SK-N-SH treated with all-trans-retinoic acid at 6 μM for 48 hours (cell line): ENCODE measurements at regions not wholly inside any gene's neighbourhood (a gene's known extent, or its start where the extent isn't known, plus 50 kb on each side); places are given as distances from the start of the nearest gene placed in this dataset.
"Not testable (repeated sequence)": the region's sequence is repeated elsewhere in the genome, so short reads cannot be mapped to it uniquely, and the experiment has no call there.

ENCODE experiments used
- ATAC-seq: fragments of 200-7000 bp; cut with Tn5 transposase; 3 replicates; pipeline ENCODE4 v1.9.1; 2020; ENCODE audit warnings: mild to moderate bottlenecking, moderate library complexity
- ARNTL ChIP-seq: fragments of 450-650 bp; formaldehyde crosslinking; IDR thresholded peaks from 2 replicates; pipeline ENCODE4 v1.5.0; 2020; ENCODE audit warnings: low read depth, mild to moderate bottlenecking, moderate library complexity, borderline replicate concordance
- BACH2 ChIP-seq: fragments of 250-450 bp; sonication (Bioruptor Pico); IDR thresholded peaks from 2 replicates; pipeline ENCODE4 v1.9.0; 2021; ENCODE audit warnings: mild to moderate bottlenecking, borderline replicate concordance
- CSDC2 ChIP-seq: fragments of 250-450 bp; sonication (Bioruptor Pico); IDR thresholded peaks from 2 replicates; pipeline ENCODE4 v1.5.0; 2020; ENCODE audit warnings: mild to moderate bottlenecking, moderate library complexity
- CSRNP3 ChIP-seq: fragments of 250-450 bp; sonication (Bioruptor Pico); IDR thresholded peaks from 2 replicates; pipeline ENCODE4 v1.5.1; 2021; ENCODE audit warnings: mild to moderate bottlenecking, moderate library complexity
- ESRRG ChIP-seq: fragments of 250-450 bp; sonication (Bioruptor Pico); IDR thresholded peaks from 2 replicates; pipeline ENCODE4 v1.6.1; 2021; ENCODE audit warnings: mild to moderate bottlenecking
- GLIS3 ChIP-seq: fragments of 250-450 bp; sonication (Bioruptor Pico); IDR thresholded peaks from 2 replicates; pipeline ENCODE4 v1.5.0; 2020; ENCODE audit warnings: mild to moderate bottlenecking, moderate library complexity
- ISL1 ChIP-seq: fragments of 250-450 bp; sonication (Bioruptor Pico); IDR thresholded peaks from 2 replicates; pipeline ENCODE4 v2.1.2; 2022; ENCODE audit warnings: mild to moderate bottlenecking, moderate library complexity
- OSR1 ChIP-seq: fragments of 250-450 bp; sonication (Bioruptor Pico); IDR thresholded peaks from 2 replicates; pipeline ENCODE4 v1.8.0; 2022; ENCODE audit warnings: moderate library complexity, mild to moderate bottlenecking, inconsistent platforms
- RARB ChIP-seq: fragments of 250-450 bp; sonication (Bioruptor Pico); IDR thresholded peaks from 2 replicates; pipeline ENCODE4 v1.8.0; 2021; ENCODE audit warnings: mild to moderate bottlenecking, moderate library complexity
- SNAI2 ChIP-seq: fragments of 250-450 bp; sonication (Bioruptor Pico); IDR thresholded peaks from 2 replicates; pipeline ENCODE4 v1.5.0; 2020; ENCODE audit warnings: mild to moderate bottlenecking, moderate library complexity
- TCF4 ChIP-seq: fragments of 250-450 bp; sonication (Bioruptor Pico); IDR thresholded peaks from 2 replicates; pipeline ENCODE4 v1.8.0; 2021; ENCODE audit warnings: mild to moderate bottlenecking, moderate library complexity, borderline replicate concordance
- TOX ChIP-seq: fragments of 250-450 bp; sonication (Bioruptor Pico); IDR thresholded peaks from 2 replicates; pipeline ENCODE4 v1.8.0; 2021; ENCODE audit warnings: mild to moderate bottlenecking, moderate library complexity, borderline replicate concordance
- TSHZ2 ChIP-seq: fragments of 250-450 bp; sonication (Bioruptor Pico); IDR thresholded peaks from 2 replicates; pipeline ENCODE4 v1.5.0; 2020; ENCODE audit warnings: mild to moderate bottlenecking, moderate library complexity
- ZC3H10 ChIP-seq: fragments of 250-450 bp; sonication (Bioruptor Pico); IDR thresholded peaks from 2 replicates; pipeline ENCODE4 v1.5.1; 2021; ENCODE audit warnings: mild to moderate bottlenecking, moderate library complexity
- ZFP3 ChIP-seq: fragments of 250-450 bp; sonication (Bioruptor Pico); IDR thresholded peaks from 2 replicates; pipeline ENCODE4 v1.5.0; 2020; ENCODE audit warnings: mild to moderate bottlenecking, moderate library complexity
- ZFP30 ChIP-seq: fragments of 450-650 bp; formaldehyde crosslinking; IDR thresholded peaks from 2 replicates; pipeline ENCODE4 v1.5.0; 2022; ENCODE audit warnings: mild to moderate bottlenecking, moderate library complexity
- ZNF70 ChIP-seq: fragments of 450-650 bp; formaldehyde crosslinking; IDR thresholded peaks from 2 replicates; pipeline ENCODE4 v1.5.0; 2020; ENCODE audit warnings: mild to moderate bottlenecking, moderate library complexity
- ZNF8 ChIP-seq: fragments of 450-650 bp; formaldehyde crosslinking; IDR thresholded peaks from 2 replicates; pipeline ENCODE4 v1.5.0; 2020; ENCODE audit warnings: mild to moderate bottlenecking, moderate library complexity
- TF ChIP-seq, protein P1 (sequence below): fragments of 250-450 bp; sonication (Bioruptor Pico); IDR thresholded peaks from 2 replicates; pipeline ENCODE4 v1.5.1; 2020; ENCODE audit warnings: low read depth, mild to moderate bottlenecking, moderate library complexity
- TF ChIP-seq, protein P2 (sequence below): fragments of 250-450 bp; sonication (Bioruptor Pico); IDR thresholded peaks from 2 replicates; pipeline ENCODE4 v1.8.0; 2020; ENCODE audit warnings: mild to moderate bottlenecking, moderate library complexity, borderline replicate concordance
- TF ChIP-seq, protein P3 (sequence below): fragments of 250-450 bp; sonication (Bioruptor Pico); IDR thresholded peaks from 2 replicates; pipeline ENCODE4 v1.8.0; 2021; ENCODE audit warnings: low read depth, mild to moderate bottlenecking, moderate library complexity, borderline replicate concordance

DNA sequence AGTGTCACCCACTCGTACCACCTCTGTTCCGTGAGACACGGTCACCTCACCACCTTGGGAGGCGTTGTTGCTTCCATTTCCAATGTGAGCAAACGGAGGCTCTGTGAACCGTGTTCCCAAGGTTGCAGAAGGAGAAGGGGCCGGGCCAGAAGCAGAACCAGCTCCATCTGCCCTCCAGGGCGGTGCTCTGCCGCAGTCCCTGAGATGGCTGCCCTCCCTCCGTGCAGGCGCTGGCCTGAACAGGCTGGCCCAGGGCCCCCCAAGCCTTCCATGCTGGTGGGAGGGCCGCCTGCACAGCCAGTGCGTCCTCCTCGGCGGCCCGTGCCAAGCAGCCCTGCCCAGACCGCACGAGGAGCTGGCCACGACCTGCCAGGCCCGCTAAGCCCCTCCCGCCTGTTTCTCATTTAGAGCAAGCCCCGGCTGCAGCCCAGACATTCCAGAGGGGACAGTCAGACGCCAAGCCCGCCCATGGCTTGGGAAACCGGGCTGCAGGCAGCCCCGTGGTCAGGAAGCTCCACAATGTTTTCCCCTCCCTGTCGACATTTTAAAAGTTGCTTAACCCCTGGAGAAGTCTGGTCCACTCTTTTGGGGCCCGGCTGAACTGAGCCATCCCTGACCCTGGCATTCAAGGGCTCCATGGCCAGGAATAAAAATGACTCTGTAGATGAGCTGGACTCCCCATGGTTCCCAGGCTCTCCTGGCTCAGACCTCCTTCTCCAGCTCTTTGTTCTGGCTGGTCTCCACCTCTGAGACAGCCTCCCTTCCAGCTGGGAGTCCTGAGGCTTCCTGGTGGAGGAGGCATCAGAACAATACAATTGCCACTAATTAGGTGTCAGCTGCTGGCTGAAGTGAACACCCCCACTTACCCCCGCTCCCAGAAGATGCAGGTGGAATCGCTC lies 236.0 kb downstream of the BCL11B start:
- peak; percentile 98 for ATAC-seq
- no peak for TF ChIP-seq RARB (CRISPR knock-in tag)
- no peak for TF ChIP-seq ZNF8 (CRISPR knock-in tag)
- TF ChIP-seq ISL1 (CRISPR knock-in tag): no peak

- TF ChIP-seq OSR1 (CRISPR knock-in tag) (no peak), GLIS3 (CRISPR knock-in tag) (no peak), ISL1 (CRISPR knock-in tag) (no peak), BACH2 (no peak), ZFP30 (CRISPR knock-in tag) (no peak), SNAI2 (CRISPR knock-in tag) (no peak), ARNTL (CRISPR knock-in tag) (no peak), RARB (CRISPR knock-in tag) (no peak), TSHZ2 (CRISPR knock-in tag) (no peak)
- TF ChIP-seq, protein P1, sequence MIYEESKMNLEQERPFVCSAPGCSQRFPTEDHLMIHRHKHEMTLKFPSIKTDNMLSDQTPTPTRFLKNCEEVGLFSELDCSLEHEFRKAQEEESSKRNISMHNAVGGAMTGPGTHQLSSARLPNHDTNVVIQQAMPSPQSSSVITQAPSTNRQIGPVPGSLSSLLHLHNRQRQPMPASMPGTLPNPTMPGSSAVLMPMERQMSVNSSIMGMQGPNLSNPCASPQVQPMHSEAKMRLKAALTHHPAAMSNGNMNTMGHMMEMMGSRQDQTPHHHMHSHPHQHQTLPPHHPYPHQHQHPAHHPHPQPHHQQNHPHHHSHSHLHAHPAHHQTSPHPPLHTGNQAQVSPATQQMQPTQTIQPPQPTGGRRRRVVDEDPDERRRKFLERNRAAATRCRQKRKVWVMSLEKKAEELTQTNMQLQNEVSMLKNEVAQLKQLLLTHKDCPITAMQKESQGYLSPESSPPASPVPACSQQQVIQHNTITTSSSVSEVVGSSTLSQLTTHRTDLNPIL: no peak
- ATAC-seq: no peak
Measured at GRCh38 chr14:99036611-99037293, 235.2 kb downstream of the BCL11B start.

DNA sequence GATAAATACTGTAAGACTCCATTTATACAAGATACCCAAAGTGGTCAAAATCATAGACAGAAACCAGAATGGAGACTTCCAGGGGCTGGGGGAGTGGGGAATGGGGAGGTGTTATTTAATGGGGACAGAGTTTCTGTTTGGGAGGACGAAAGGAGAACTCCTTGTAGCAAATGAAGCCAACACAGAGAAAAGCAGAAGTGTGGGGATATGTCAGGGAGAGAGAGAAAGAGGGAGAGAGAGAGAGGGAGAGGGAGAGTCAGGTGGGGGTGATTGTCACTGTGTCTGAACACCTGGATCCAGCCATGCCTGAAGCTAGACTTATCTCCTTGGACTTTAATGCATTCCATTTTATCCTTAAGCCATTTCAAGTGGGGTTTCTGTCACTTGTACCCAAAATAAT lies 234.7 kb downstream of the BCL11B start:
- ATAC-seq: not testable (repeated sequence)

- ATAC-seq: no peak
- TF ChIP-seq TOX (CRISPR knock-in tag) (no peak), ESRRG (CRISPR knock-in tag) (no peak), OSR1 (CRISPR knock-in tag) (no peak), ZNF8 (CRISPR knock-in tag) (no peak), ZFP3 (CRISPR knock-in tag) (no peak), ZC3H10 (CRISPR knock-in tag) (no peak), CSDC2 (CRISPR knock-in tag) (no peak), SNAI2 (CRISPR knock-in tag) (no peak), TCF4 (CRISPR knock-in tag) (no peak), ARNTL (CRISPR knock-in tag) (no peak), ZFP30 (CRISPR knock-in tag) (no peak), GLIS3 (CRISPR knock-in tag) (no peak), ISL1 (CRISPR knock-in tag) (no peak), ZNF70 (CRISPR knock-in tag) (no peak), RARB (CRISPR knock-in tag) (no peak), CSRNP3 (CRISPR knock-in tag) (no peak)
- TF ChIP-seq, protein P1: no peak
- TF ChIP-seq, protein P2, sequence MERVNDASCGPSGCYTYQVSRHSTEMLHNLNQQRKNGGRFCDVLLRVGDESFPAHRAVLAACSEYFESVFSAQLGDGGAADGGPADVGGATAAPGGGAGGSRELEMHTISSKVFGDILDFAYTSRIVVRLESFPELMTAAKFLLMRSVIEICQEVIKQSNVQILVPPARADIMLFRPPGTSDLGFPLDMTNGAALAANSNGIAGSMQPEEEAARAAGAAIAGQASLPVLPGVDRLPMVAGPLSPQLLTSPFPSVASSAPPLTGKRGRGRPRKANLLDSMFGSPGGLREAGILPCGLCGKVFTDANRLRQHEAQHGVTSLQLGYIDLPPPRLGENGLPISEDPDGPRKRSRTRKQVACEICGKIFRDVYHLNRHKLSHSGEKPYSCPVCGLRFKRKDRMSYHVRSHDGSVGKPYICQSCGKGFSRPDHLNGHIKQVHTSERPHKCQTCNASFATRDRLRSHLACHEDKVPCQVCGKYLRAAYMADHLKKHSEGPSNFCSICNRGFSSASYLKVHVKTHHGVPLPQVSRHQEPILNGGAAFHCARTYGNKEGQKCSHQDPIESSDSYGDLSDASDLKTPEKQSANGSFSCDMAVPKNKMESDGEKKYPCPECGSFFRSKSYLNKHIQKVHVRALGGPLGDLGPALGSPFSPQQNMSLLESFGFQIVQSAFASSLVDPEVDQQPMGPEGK (CRISPR knock-in tag): no peak
- TF ChIP-seq, protein P3, sequence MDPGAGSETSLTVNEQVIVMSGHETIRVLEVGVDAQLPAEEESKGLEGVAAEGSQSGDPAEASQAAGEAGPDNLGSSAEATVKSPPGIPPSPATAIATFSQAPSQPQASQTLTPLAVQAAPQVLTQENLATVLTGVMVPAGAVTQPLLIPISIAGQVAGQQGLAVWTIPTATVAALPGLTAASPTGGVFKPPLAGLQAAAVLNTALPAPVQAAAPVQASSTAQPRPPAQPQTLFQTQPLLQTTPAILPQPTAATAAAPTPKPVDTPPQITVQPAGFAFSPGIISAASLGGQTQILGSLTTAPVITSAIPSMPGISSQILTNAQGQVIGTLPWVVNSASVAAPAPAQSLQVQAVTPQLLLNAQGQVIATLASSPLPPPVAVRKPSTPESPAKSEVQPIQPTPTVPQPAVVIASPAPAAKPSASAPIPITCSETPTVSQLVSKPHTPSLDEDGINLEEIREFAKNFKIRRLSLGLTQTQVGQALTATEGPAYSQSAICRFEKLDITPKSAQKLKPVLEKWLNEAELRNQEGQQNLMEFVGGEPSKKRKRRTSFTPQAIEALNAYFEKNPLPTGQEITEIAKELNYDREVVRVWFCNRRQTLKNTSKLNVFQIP: no peak
Measured at GRCh38 chr14:99037777-99038430, 234.1 kb downstream of the BCL11B start.
